ENCODE measurements at regions not wholly inside any gene's neighbourhood (a gene's known extent, or its start where the extent isn't known, plus 50 kb on each side); places are given as distances from the start of the nearest gene placed in this dataset.
"Not testable (repeated sequence)": the region's sequence is repeated elsewhere in the genome, so short reads cannot be mapped to it uniquely, and the experiment has no call there.

- TF ChIP-seq ZNF24 (IDR thresholded peaks at IDR 0.05); ZKSCAN8 (CRISPR knock-in tag; IDR thresholded peaks at IDR 0.05; ENCODE audit: borderline replicate concordance); FOXP1 (IDR thresholded peaks at IDR 0.05); FOXP1 (CRISPR knock-in tag; IDR thresholded peaks at IDR 0.05); CBX5 (CRISPR knock-in tag; IDR thresholded peaks at IDR 0.05; ENCODE audit: borderline replicate concordance); RAD21 (CRISPR knock-in tag; IDR thresholded peaks at IDR 0.05); ZNF180 (CRISPR knock-in tag; IDR thresholded peaks at IDR 0.05; ENCODE audit: borderline replicate concordance, low read depth); BCL3 (CRISPR knock-in tag; IDR thresholded peaks at IDR 0.05); HDAC2 (CRISPR knock-in tag; IDR thresholded peaks at IDR 0.05); NFE2L2 (IDR thresholded peaks at IDR 0.05; ENCODE audit: low read length); NFE2L1 (CRISPR knock-in tag; IDR thresholded peaks at IDR 0.05; ENCODE audit: borderline replicate concordance); EHMT2 (IDR thresholded peaks at IDR 0.05; ENCODE audit: borderline replicate concordance, low read depth, low read length); GTF2F1 (IDR thresholded peaks at IDR 0.05; ENCODE audit: low read length); CTCF (CRISPR knock-in tag; IDR thresholded peaks at IDR 0.05); ZNF33B (CRISPR knock-in tag; IDR thresholded peaks at IDR 0.05): not testable (repeated sequence)
Measured at GRCh38 chr9:85834591-85834990, 92.8 kb upstream of the AGTPBP1 start.
